ENCODE measurements at regions not wholly inside any gene's neighbourhood (a gene's known extent, or its start where the extent isn't known, plus 50 kb on each side); places are given as distances from the start of the nearest gene placed in this dataset.

DNA sequence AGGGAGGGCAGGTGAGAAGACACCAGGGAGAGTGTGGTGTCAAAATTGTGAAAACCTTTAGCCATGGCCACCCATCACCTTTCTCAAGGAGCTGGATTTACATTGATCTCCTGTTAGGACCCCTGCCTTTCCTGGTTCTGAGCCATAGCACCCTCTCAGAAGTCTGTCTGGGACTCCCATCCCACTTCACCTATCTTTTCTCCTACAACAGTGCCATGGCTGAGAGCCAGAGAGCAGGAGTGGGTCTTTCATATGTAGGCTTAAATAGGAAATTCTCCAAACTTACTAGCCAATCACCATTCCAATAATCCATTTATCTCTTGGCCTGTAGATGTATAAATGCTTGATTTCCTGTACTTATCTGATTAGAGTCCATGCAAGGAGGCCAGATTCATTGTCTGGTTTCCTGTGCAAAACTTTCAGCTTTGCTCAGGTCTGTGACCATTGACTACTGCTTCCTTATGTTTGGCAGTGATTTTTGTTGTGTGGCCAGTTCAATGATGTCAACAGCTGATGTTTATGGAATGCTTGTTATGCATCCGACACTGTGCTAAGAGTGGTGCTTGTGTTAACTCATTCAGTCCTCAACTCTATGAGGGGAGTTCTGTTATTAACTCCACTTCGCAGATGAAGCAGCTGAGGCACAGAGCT lies 57.6 kb upstream of the IGFBP5 start:
- TF ChIP-seq, protein P1, sequence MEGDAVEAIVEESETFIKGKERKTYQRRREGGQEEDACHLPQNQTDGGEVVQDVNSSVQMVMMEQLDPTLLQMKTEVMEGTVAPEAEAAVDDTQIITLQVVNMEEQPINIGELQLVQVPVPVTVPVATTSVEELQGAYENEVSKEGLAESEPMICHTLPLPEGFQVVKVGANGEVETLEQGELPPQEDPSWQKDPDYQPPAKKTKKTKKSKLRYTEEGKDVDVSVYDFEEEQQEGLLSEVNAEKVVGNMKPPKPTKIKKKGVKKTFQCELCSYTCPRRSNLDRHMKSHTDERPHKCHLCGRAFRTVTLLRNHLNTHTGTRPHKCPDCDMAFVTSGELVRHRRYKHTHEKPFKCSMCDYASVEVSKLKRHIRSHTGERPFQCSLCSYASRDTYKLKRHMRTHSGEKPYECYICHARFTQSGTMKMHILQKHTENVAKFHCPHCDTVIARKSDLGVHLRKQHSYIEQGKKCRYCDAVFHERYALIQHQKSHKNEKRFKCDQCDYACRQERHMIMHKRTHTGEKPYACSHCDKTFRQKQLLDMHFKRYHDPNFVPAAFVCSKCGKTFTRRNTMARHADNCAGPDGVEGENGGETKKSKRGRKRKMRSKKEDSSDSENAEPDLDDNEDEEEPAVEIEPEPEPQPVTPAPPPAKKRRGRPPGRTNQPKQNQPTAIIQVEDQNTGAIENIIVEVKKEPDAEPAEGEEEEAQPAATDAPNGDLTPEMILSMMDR (conservative IDR thresholded peaks at IDR 0.05), result no peak
- no peak for TF ChIP-seq ZFX (IDR thresholded peaks at IDR 0.05)

All from C4-2B (cell line).